ES-I3 (cell line): ENCODE measurements at regions not wholly inside any gene's neighbourhood (a gene's known extent, or its start where the extent isn't known, plus 50 kb on each side); places are given as distances from the start of the nearest gene placed in this dataset.
"Not testable (repeated sequence)": the region's sequence is repeated elsewhere in the genome, so short reads cannot be mapped to it uniquely, and the experiment has no call there.

Source experiments
- H3K36me3 ChIP-seq: 2 replicates; pipeline ENCODE4 v1.6.1; 2013; ENCODE audit warnings: mild to moderate bottlenecking, low read length, control low read depth, moderate library complexity; ENCODE audit not compliant: insufficient read depth
- H3K4me1 ChIP-seq: 2 replicates; pipeline ENCODE4 v1.6.1; 2013; ENCODE audit warnings: mild to moderate bottlenecking, control low read depth, low read length; ENCODE audit not compliant: insufficient read depth
- H3K9ac ChIP-seq: 2 replicates; pipeline ENCODE4 v1.6.1; 2013; ENCODE audit warnings: low read depth, mild to moderate bottlenecking, low read length, moderate library complexity
- H3K9me3 ChIP-seq: 2 replicates; pipeline ENCODE4 v1.6.1; 2013; ENCODE audit warnings: mild to moderate bottlenecking, low read length, moderate library complexity; ENCODE audit not compliant: control insufficient read depth, insufficient read depth

GRCh38 chr20:47885909-47886453, 100.7 kb upstream of the SULF2 start:
- no peaks in the 10 kb centered on the region for H3K4me1 ChIP-seq
- H3K36me3 ChIP-seq = no peaks in the 10 kb centered on the region
- no peaks in the 10 kb centered on the region for H3K9me3 ChIP-seq
- no peak overlapping the region for H3K9ac ChIP-seq

GRCh38 chr20:47883940-47884339, 98.7 kb upstream of the SULF2 start:
- not testable (repeated sequence) for H3K9ac ChIP-seq, H3K9me3 ChIP-seq, H3K36me3 ChIP-seq, H3K4me1 ChIP-seq

DNA sequence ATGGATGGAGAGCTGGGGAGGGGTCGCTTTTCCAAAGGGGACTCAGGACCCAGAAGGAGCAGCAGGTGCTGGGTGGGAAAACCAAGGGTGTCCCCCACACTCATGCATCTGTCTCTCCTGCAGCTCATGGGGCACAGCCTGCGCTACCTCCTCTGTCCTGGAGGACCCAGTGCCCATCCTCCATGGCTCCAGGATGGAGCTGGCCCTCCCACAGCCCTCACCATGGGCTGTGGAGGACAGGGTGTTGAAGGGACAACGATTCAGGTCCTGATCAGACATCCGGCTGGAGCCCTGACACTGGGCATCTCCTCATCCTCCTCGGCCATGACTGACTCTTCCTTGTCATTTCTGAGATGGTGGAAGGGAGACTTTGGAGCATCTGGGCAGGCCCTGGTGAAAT, 97.9 kb upstream of the SULF2 start:
- H3K9ac ChIP-seq = no peak overlapping the region
- no peaks in the 10 kb centered on the region for H3K9me3 ChIP-seq
- H3K36me3 ChIP-seq = no peaks in the 10 kb centered on the region
- H3K4me1 ChIP-seq = no peaks in the 10 kb centered on the region

- Histone ChIP-seq H3K36me3 (no peaks in the 10 kb centered on the region; the same call in 1 of the 2 replicates), H3K9ac (no peak overlapping the region), H3K9me3 (no peaks in the 10 kb centered on the region), H3K4me1 (no peaks in the 10 kb centered on the region)
These were observed 94.5 kb upstream of the SULF2 start for GRCh38 chr20:47879771-47880170.

GRCh38 chr20:47878601-47879027, 93.3 kb upstream of the SULF2 start:
- H3K9me3 ChIP-seq = no peaks in the 10 kb centered on the region
- H3K36me3 ChIP-seq = no peaks in the 10 kb centered on the region; the same call in 1 of the 2 replicates
- no peaks in the 10 kb centered on the region for H3K4me1 ChIP-seq
- H3K9ac ChIP-seq = no peak overlapping the region

GRCh38 chr20:47876311-47877088, 91.2 kb upstream of the SULF2 start:
- Histone ChIP-seq H3K4me1 (no peaks in the 10 kb centered on the region), H3K36me3 (no peaks in the 10 kb centered on the region; the same call in 1 of the 2 replicates), H3K9ac (no peak overlapping the region)

GRCh38 chr20:47875297-47876025, 90.2 kb upstream of the SULF2 start:
- Histone ChIP-seq H3K36me3 (no peaks in the 10 kb centered on the region; the same call in 1 of the 2 replicates), H3K9me3 (no peaks in the 10 kb centered on the region), H3K4me1 (no peaks in the 10 kb centered on the region), H3K9ac (no peak overlapping the region)

More at GRCh38 chr20:47876311-47877088, 91.2 kb upstream of the SULF2 start:
- no peaks in the 10 kb centered on the region for H3K9me3 ChIP-seq

DNA sequence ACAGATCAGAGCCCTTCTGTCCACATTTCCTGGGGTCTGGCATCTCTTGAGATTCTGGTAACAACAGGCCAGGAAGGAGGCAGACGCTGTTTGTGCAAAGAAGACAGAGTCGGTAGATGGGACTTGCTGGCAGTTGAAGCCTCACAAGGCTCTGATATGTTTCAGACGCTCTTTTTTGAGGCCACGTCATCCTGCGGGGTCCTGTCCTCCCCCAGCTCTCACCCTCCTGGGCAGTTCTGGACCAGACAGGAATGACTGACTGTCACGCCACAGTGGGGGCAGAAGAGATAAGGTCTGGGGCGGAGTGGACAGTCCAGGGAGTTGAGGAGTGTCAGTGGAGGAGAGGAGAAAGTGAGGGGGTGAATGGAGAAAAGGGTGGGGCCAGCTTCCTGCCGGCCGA, 87.1 kb upstream of the SULF2 start:
- Histone ChIP-seq H3K4me1 (no peaks in the 10 kb centered on the region), H3K9ac (no peak overlapping the region; the same call in 1 of the 2 replicates), H3K36me3 (no peaks in the 10 kb centered on the region; the same call in 1 of the 2 replicates), H3K9me3 (no peaks in the 10 kb centered on the region)

GRCh38 chr20:47870475-47870874, 85.2 kb upstream of the SULF2 start:
- H3K36me3 ChIP-seq = no peaks in the 10 kb centered on the region
- H3K9ac ChIP-seq = no peak overlapping the region
- H3K9me3 ChIP-seq = no peaks in the 10 kb centered on the region
- H3K4me1 ChIP-seq = no peaks in the 10 kb centered on the region

DNA sequence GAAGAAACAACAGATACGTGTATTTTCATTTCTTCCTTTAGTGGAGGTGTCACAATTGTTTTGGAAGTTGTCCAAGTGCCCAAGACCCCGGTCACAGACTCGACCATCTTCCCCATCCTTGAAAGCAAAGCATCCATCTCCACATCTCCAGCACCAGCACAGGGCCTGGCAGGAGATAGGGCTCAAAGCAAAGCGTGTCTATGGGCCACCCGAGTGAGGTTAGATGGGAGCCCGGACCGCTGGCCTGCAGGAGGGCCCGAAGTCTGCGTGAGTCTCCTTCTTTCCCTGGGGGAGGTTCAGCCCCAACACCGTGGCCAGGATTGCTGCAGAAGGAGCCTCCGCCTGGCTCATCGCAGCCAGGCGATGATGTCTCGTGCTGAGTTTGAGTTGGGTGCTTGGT, 83.5 kb upstream of the SULF2 start:
- no peak overlapping the region for H3K9ac ChIP-seq
- no peaks in the 10 kb centered on the region for H3K36me3 ChIP-seq
- H3K4me1 ChIP-seq = no peaks in the 10 kb centered on the region
- H3K9me3 ChIP-seq = no peaks in the 10 kb centered on the region

DNA sequence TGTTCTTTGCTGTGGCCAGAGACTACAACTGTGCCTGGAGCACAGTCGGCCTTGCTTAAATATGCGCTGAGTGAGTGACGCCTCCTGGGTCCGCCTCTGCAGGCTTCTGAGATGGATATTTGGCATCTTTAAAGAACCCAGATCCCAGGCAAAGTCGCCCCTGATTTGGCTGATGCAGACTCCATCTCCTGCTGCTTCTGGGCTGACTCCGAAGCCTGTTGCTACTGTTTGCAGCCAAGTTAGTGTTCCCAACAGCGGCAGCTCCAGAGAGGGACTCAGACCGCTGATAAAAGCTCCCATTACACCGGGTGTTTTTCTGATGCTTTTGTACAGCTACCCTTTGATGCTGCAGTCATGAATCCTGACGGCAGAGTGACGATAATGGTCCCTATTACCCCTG, 83.0 kb upstream of the SULF2 start:
- Histone ChIP-seq H3K36me3 (no peaks in the 10 kb centered on the region), H3K9ac (no peak overlapping the region)

GRCh38 chr20:47867831-47868230, 82.5 kb upstream of the SULF2 start:
- H3K9me3 ChIP-seq = no peaks in the 10 kb centered on the region
- no peaks in the 10 kb centered on the region for H3K36me3 ChIP-seq
- H3K9ac ChIP-seq = no peak overlapping the region
- H3K4me1 ChIP-seq = no peaks in the 10 kb centered on the region

More for the DNA sequence above, 83.0 kb upstream of the SULF2 start:
- Histone ChIP-seq H3K4me1 (no peaks in the 10 kb centered on the region), H3K9me3 (no peaks in the 10 kb centered on the region)

- no peaks in the 10 kb centered on the region for H3K4me1 ChIP-seq
- no peaks in the 10 kb centered on the region for H3K9me3 ChIP-seq
- H3K9ac ChIP-seq = no peak overlapping the region
- no peaks in the 10 kb centered on the region for H3K36me3 ChIP-seq
These were observed 81.2 kb upstream of the SULF2 start for GRCh38 chr20:47866480-47866879.

GRCh38 chr20:47865912-47866311, 80.6 kb upstream of the SULF2 start:
- no peaks in the 10 kb centered on the region for H3K4me1 ChIP-seq
- H3K9me3 ChIP-seq = no peaks in the 10 kb centered on the region
- H3K9ac ChIP-seq = no peak overlapping the region
- H3K36me3 ChIP-seq = no peaks in the 10 kb centered on the region

DNA sequence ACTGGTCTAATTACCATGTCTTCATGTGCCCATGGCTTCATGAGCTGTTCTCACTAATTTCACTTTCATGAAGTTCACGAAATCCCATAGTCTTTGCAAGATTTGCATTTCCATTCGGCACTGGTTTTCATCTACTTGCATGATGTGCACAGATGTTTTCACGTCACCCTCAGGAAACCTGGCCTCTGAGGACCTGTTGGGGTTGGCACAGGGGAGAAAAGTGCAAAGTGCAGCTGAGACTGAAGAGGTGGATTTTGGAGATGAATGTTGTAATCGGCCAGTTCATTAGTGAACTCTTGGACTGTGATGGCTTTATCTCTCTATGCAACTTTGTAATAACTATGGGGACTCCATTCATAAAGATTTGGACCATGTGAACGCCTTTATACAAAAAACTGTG, 80.2 kb upstream of the SULF2 start:
- H3K9ac ChIP-seq = no peak overlapping the region
- H3K4me1 ChIP-seq = no peaks in the 10 kb centered on the region
- no peaks in the 10 kb centered on the region for H3K36me3 ChIP-seq
- no peaks in the 10 kb centered on the region for H3K9me3 ChIP-seq
